Vagina (tissue), 2 donors: ENCODE measurements at regions not wholly inside any gene's neighbourhood (a gene's known extent, or its start where the extent isn't known, plus 50 kb on each side); places are given as distances from the start of the nearest gene placed in this dataset.

Experiments used
- POLR2AphosphoS5 ChIP-seq, 2 donors: sonication (generic); formaldehyde crosslinking; IDR thresholded peaks; one replicate each; pipeline ENCODE4 v1.9.0; 2017; ENCODE audit warnings: antibody characterized with exemption in 2 of 2, mild to moderate bottlenecking in 2 of 2, low read depth in 1 of 2; ENCODE audit not compliant: insufficient read depth in 1 of 2
- TF ChIP-seq, protein P1 (sequence below), 3 experiments: fragments of 450-650 bp in 2 of 3; fragments of 200-600 bp in 1 of 3; sonication (generic) in 1 of 3; IDR thresholded peaks; one replicate each; pipeline ENCODE4 v1.5.1; 2017 to 2019; ENCODE audit warnings: antibody characterized with exemption in 3 of 3, mild to moderate bottlenecking in 2 of 3, moderate library complexity in 2 of 3

DNA sequence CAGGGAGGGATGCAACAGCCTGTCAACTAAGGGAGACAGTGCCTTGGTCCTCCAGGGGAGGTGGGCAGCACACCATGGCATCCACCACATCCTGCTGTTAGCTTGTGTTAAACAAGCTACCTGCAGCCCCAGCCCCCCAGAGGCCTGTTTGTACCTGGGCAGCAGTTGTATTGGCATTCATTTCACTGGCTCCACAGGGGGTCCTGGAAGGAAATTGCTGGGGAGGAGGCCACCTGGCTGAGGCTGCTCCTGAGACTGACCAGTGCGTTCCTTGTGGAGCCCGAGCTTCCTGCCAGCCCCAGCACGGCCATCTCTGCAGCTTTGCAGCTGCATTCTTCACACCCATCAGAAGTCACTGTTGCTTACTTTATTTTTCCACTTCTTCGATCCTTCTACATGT is 479.9 kb downstream of the INSC start:
- TF ChIP-seq, protein P1, sequence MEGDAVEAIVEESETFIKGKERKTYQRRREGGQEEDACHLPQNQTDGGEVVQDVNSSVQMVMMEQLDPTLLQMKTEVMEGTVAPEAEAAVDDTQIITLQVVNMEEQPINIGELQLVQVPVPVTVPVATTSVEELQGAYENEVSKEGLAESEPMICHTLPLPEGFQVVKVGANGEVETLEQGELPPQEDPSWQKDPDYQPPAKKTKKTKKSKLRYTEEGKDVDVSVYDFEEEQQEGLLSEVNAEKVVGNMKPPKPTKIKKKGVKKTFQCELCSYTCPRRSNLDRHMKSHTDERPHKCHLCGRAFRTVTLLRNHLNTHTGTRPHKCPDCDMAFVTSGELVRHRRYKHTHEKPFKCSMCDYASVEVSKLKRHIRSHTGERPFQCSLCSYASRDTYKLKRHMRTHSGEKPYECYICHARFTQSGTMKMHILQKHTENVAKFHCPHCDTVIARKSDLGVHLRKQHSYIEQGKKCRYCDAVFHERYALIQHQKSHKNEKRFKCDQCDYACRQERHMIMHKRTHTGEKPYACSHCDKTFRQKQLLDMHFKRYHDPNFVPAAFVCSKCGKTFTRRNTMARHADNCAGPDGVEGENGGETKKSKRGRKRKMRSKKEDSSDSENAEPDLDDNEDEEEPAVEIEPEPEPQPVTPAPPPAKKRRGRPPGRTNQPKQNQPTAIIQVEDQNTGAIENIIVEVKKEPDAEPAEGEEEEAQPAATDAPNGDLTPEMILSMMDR (IDR thresholded peaks at IDR 0.05), result no peak
- TF ChIP-seq POLR2AphosphoS5 (IDR thresholded peaks at IDR 0.05; ENCODE audit: insufficient read depth in 1 of 2, low read depth in 1 of 2), result no peak
